ENCODE measurements at regions not wholly inside any gene's neighbourhood (a gene's known extent, or its start where the extent isn't known, plus 50 kb on each side); places are given as distances from the start of the nearest gene placed in this dataset.

DNA sequence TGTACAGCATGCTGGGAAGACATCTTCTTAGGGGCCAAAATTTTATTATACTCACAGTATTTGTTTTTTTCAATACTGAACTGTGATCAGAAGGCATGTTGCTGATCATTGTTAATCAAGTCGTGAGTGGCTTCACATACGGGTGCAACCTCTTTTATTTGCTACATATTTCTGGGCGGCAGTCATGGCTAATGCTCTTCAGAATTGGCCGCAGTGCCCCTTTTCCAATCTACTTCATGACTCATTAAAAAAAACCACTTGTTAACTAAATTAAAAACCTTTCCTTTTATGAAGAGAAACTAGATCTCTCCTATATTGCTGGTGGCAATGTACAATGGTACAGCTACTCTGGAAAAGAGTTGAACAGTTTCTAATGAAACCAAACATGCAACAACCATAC is 101.5 kb upstream of the C1GALT1C1 start:
- Histone ChIP-seq H3K9me3 (ENCODE audit: control insufficient read depth, insufficient read depth, low read depth, low read length) (no peaks in the 10 kb centered on the region; the same call in 1 of the 2 replicates), H3K36me3 (ENCODE audit: control insufficient read depth in 2 of 2, insufficient read depth in 1 of 2, low read length in 2 of 2) (no peaks in the 10 kb centered on the region), H3K4me3 (ENCODE audit: low read depth, low read length) (no peak overlapping the region), H3K4me1 (ENCODE audit: control insufficient read depth, insufficient read depth, low read length) (no peaks in the 10 kb centered on the region), H3K27ac (ENCODE audit: extremely low read depth, low read depth, low read length) (no peak overlapping the region)
- ChIA-PET CTCF (no interaction called here), POLR2A (no interaction called here)
- TF ChIP-seq ZNF544 (tag by site-specific recombination; IDR thresholded peaks at IDR 0.05) (no peak), BCL11B (tag by site-specific recombination; IDR thresholded peaks at IDR 0.05; ENCODE audit: low read depth) (no peak), HOXC10 (CRISPR knock-in tag; IDR thresholded peaks at IDR 0.05) (no peak), GFI1B (tag by site-specific recombination; IDR thresholded peaks at IDR 0.05) (no peak), ZNF404 (tag by site-specific recombination; IDR thresholded peaks at IDR 0.05) (no peak), ZNF785 (tag by site-specific recombination; IDR thresholded peaks at IDR 0.05) (no peak), SETDB1 (IDR thresholded peaks at IDR 0.05; ENCODE audit: insufficient read length, low read length) (no peak), ZXDB (tag by site-specific recombination; IDR thresholded peaks at IDR 0.05) (no peak), ZNF768 (tag by site-specific recombination; IDR thresholded peaks at IDR 0.05) (no peak), ZNF549 (tag by site-specific recombination; IDR thresholded peaks at IDR 0.05) (no peak), ZNF157 (tag by site-specific recombination; IDR thresholded peaks at IDR 0.05) (no peak), ZNF292 (tag by site-specific recombination; IDR thresholded peaks at IDR 0.05; ENCODE audit: borderline replicate concordance, low read depth) (no peak), ZSCAN30 (tag by site-specific recombination; IDR thresholded peaks at IDR 0.05) (no peak), ZNF558 (tag by site-specific recombination; IDR thresholded peaks at IDR 0.05) (no peak), ZNF473 (tag by site-specific recombination; IDR thresholded peaks at IDR 0.05) (no peak)
- TF ChIP-seq, protein P1, sequence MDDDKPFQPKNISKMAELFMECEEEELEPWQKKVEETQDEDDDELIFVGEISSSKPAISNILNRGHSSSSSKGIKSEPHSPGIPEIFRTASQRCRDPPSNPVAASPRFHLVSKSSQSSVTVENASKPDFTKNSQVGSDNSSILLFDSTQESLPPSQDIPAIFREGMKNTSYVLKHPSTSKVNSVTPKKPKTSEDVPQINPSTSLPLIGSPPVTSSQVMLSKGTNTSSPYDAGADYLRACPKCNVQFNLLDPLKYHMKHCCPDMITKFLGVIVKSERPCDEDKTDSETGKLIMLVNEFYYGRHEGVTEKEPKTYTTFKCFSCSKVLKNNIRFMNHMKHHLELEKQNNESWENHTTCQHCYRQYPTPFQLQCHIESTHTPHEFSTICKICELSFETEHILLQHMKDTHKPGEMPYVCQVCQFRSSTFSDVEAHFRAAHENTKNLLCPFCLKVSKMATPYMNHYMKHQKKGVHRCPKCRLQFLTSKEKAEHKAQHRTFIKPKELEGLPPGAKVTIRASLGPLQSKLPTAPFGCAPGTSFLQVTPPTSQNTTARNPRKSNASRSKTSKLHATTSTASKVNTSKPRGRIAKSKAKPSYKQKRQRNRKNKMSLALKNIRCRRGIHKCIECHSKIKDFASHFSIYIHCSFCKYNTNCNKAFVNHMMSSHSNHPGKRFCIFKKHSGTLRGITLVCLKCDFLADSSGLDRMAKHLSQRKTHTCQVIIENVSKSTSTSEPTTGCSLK (tag by site-specific recombination; IDR thresholded peaks at IDR 0.05), result no peak
- TF ChIP-seq, protein P2, sequence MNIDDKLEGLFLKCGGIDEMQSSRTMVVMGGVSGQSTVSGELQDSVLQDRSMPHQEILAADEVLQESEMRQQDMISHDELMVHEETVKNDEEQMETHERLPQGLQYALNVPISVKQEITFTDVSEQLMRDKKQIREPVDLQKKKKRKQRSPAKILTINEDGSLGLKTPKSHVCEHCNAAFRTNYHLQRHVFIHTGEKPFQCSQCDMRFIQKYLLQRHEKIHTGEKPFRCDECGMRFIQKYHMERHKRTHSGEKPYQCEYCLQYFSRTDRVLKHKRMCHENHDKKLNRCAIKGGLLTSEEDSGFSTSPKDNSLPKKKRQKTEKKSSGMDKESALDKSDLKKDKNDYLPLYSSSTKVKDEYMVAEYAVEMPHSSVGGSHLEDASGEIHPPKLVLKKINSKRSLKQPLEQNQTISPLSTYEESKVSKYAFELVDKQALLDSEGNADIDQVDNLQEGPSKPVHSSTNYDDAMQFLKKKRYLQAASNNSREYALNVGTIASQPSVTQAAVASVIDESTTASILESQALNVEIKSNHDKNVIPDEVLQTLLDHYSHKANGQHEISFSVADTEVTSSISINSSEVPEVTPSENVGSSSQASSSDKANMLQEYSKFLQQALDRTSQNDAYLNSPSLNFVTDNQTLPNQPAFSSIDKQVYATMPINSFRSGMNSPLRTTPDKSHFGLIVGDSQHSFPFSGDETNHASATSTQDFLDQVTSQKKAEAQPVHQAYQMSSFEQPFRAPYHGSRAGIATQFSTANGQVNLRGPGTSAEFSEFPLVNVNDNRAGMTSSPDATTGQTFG (tag by site-specific recombination; IDR thresholded peaks at IDR 0.05; ENCODE audit: borderline replicate concordance), result no peak
- TF ChIP-seq, protein P3, sequence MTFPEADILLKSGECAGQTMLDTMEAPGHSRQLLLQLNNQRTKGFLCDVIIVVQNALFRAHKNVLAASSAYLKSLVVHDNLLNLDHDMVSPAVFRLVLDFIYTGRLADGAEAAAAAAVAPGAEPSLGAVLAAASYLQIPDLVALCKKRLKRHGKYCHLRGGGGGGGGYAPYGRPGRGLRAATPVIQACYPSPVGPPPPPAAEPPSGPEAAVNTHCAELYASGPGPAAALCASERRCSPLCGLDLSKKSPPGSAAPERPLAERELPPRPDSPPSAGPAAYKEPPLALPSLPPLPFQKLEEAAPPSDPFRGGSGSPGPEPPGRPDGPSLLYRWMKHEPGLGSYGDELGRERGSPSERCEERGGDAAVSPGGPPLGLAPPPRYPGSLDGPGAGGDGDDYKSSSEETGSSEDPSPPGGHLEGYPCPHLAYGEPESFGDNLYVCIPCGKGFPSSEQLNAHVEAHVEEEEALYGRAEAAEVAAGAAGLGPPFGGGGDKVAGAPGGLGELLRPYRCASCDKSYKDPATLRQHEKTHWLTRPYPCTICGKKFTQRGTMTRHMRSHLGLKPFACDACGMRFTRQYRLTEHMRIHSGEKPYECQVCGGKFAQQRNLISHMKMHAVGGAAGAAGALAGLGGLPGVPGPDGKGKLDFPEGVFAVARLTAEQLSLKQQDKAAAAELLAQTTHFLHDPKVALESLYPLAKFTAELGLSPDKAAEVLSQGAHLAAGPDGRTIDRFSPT (tag by site-specific recombination; IDR thresholded peaks at IDR 0.05), result no peak
- TF ChIP-seq, protein P4, sequence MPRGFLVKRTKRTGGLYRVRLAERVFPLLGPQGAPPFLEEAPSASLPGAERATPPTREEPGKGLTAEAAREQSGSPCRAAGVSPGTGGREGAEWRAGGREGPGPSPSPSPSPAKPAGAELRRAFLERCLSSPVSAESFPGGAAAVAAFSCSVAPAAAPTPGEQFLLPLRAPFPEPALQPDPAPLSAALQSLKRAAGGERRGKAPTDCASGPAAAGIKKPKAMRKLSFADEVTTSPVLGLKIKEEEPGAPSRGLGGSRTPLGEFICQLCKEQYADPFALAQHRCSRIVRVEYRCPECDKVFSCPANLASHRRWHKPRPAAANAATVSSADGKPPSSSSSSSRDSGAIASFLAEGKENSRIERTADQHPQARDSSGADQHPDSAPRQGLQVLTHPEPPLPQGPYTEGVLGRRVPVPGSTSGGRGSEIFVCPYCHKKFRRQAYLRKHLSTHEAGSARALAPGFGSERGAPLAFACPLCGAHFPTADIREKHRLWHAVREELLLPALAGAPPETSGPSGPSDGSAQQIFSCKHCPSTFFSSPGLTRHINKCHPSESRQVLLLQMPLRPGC (tag by site-specific recombination; IDR thresholded peaks at IDR 0.05), result no peak

Data from HEK293 (cell line).